Gastrocnemius medialis (tissue), 4 donors: ENCODE measurements at regions not wholly inside any gene's neighbourhood (a gene's known extent, or its start where the extent isn't known, plus 50 kb on each side); places are given as distances from the start of the nearest gene placed in this dataset.

ENCODE experiments used
- ATAC-seq, 2 donors: fragments of 150-250 bp; one replicate each; pipeline ENCODE4 v1.9.1; 2016
- DNase-seq, 2 donors: peaks; one replicate each; pipeline ENCODE4 v3.0.0-alpha.2; 2019
- H3K27ac ChIP-seq, 4 donors: fragments of 200-600 bp; sonication (generic); 1 replicate in 1 of 4; 2 replicates in 3 of 4; pipeline ENCODE4 v1.5.1; 2016 to 2018; ENCODE audit warnings: mild to moderate bottlenecking in 2 of 4, moderate library complexity in 1 of 4
- H3K27me3 ChIP-seq, 3 donors: fragments of 200-600 bp; sonication (generic) in 2 of 3; 1 replicate in 1 of 3; 2 replicates in 2 of 3; pipeline versions ENCODE4 v1.5.1 to v1.6.0; 2016 to 2019; ENCODE audit warnings: mild to moderate bottlenecking in 1 of 3, moderate library complexity in 1 of 3
- H3K36me3 ChIP-seq, 2 donors: fragments of 200-600 bp; sonication (generic) in 1 of 2; one replicate each; pipeline ENCODE4 v1.5.1; 2017 to 2018
- H3K4me1 ChIP-seq, 2 donors: fragments of 200-600 bp; sonication (generic) in 1 of 2; one replicate each; pipeline ENCODE4 v1.5.1; 2016 to 2017; ENCODE audit warnings: mild to moderate bottlenecking in 2 of 2
- H3K4me3 ChIP-seq, 4 donors: fragments of 200-600 bp; sonication (generic) in 3 of 4; 1 replicate in 1 of 4; 2 replicates in 3 of 4; pipeline ENCODE4 v1.5.1; 2016 to 2019; ENCODE audit warnings: mild to moderate bottlenecking in 2 of 4
- H3K9me3 ChIP-seq, 3 donors: fragments of 200-600 bp; sonication (generic) in 2 of 3; 1 replicate in 1 of 3; 2 replicates in 2 of 3; pipeline ENCODE4 v1.5.1; 2016 to 2019
- CTCF ChIP-seq, 5 experiments: fragments of 450-650 bp in 3 of 5; fragments of 200-600 bp in 2 of 5; sonication (generic) in 2 of 5; IDR thresholded peaks in 4 of 5; conservative IDR thresholded peaks in 1 of 5; 1 replicate in 4 of 5; 2 replicates in 1 of 5; pipeline ENCODE4 v1.5.1; 2016 to 2019; ENCODE audit warnings: antibody characterized with exemption in 5 of 5, mild to moderate bottlenecking in 3 of 5, moderate library complexity in 3 of 5
- POLR2A ChIP-seq, 2 donors: fragments of 450-650 bp; IDR thresholded peaks; one replicate each; pipeline ENCODE4 v1.6.1; 2017; ENCODE audit warnings: antibody characterized with exemption in 2 of 2, mild to moderate bottlenecking in 2 of 2, moderate library complexity in 2 of 2
- in situ Hi-C, 4 donors: fragments of 200-750 bp; cut with MboI; loops; one replicate each; pipeline versions ENCODE4 v1.15.0 to v1.8.0; 2017; ENCODE audit warnings: low sequenced_read_pairs in 4 of 4
- intact Hi-C: fragments of 100-400 bp; cut with DNase I; formaldehyde crosslinking; loops from one replicate; pipeline ENCODE4 v1.15.1; 2023; ENCODE audit warnings: low total_unique reads

GRCh38 chr6:19502301-19502700 lies 334.9 kb upstream of the ID4 start:
- DNase-seq (no peak), ATAC-seq (no peak)
- H3K27me3 ChIP-seq: no peaks in the 10 kb centered on the region
- H3K27ac ChIP-seq: no peak overlapping the region
- TF ChIP-seq POLR2A (IDR thresholded peaks at IDR 0.05): no peak
- no peak for TF ChIP-seq CTCF (IDR thresholded peaks at IDR 0.05 in 4 of 5, conservative IDR thresholded peaks at IDR 0.05 in 1 of 5)
- in situ Hi-C loops (no loop called here), intact Hi-C loops (no loop called here)
- H3K4me1 ChIP-seq: no peaks in the 10 kb centered on the region
- H3K36me3 ChIP-seq: no peaks in the 10 kb centered on the region
- no peak overlapping the region for H3K4me3 ChIP-seq
- H3K9me3 ChIP-seq: no peaks in the 10 kb centered on the region

GRCh38 chr6:19515939-19516338 lies 321.2 kb upstream of the ID4 start:
- Histone ChIP-seq H3K4me3 (no peak overlapping the region), H3K27me3 (no peaks in the 10 kb centered on the region), H3K9me3 (peaks cover 0 to 5% (median 0%) of the 10 kb centered on the region in 3 donors), H3K4me1 (no peaks in the 10 kb centered on the region), H3K36me3 (no peaks in the 10 kb centered on the region), H3K27ac (no peak overlapping the region)
- no peak for TF ChIP-seq CTCF (IDR thresholded peaks at IDR 0.05 in 4 of 5, conservative IDR thresholded peaks at IDR 0.05 in 1 of 5)
- TF ChIP-seq POLR2A (IDR thresholded peaks at IDR 0.05): no peak
- in situ Hi-C loops (no loop called here), intact Hi-C loops (no loop called here)
- ATAC-seq (no peak), DNase-seq (no peak)

GRCh38 chr6:19519941-19520340 lies 317.2 kb upstream of the ID4 start:
- Histone ChIP-seq H3K9me3 (no peaks in the 10 kb centered on the region), H3K36me3 (no peaks in the 10 kb centered on the region), H3K27me3 (no peaks in the 10 kb centered on the region), H3K4me1 (no peaks in the 10 kb centered on the region), H3K27ac (no peak overlapping the region), H3K4me3 (no peak overlapping the region)
- DNase-seq (no peak), ATAC-seq (no peak)
- in situ Hi-C loops (no loop called here), intact Hi-C loops (no loop called here)
- TF ChIP-seq POLR2A (IDR thresholded peaks at IDR 0.05): no peak
- TF ChIP-seq CTCF (IDR thresholded peaks at IDR 0.05 in 4 of 5, conservative IDR thresholded peaks at IDR 0.05 in 1 of 5): no peak

- H3K9me3 ChIP-seq: no peaks in the 10 kb centered on the region
- in situ Hi-C loops: no loop called here
- no peak for ATAC-seq
- no peaks in the 10 kb centered on the region for H3K36me3 ChIP-seq
- no peaks in the 10 kb centered on the region for H3K27me3 ChIP-seq
- no peak overlapping the region for H3K27ac ChIP-seq
- TF ChIP-seq CTCF (IDR thresholded peaks at IDR 0.05 in 4 of 5, conservative IDR thresholded peaks at IDR 0.05 in 1 of 5): no peak
- TF ChIP-seq POLR2A (IDR thresholded peaks at IDR 0.05): no peak
- no peak for DNase-seq
- intact Hi-C loops: no loop called here
- H3K4me1 ChIP-seq: no peaks in the 10 kb centered on the region
- no peak overlapping the region for H3K4me3 ChIP-seq
Measured at GRCh38 chr6:19524366-19525186, 312.6 kb upstream of the ID4 start.

GRCh38 chr6:19525673-19526072 lies 311.5 kb upstream of the ID4 start:
- in situ Hi-C loops: no loop called here
- Histone ChIP-seq H3K27ac (no peak overlapping the region), H3K4me1 (no peaks in the 10 kb centered on the region), H3K9me3 (no peaks in the 10 kb centered on the region), H3K27me3 (no peaks in the 10 kb centered on the region), H3K36me3 (no peaks in the 10 kb centered on the region), H3K4me3 (no peak overlapping the region)
- no peak for ATAC-seq
- no peak for TF ChIP-seq CTCF (IDR thresholded peaks at IDR 0.05 in 4 of 5, conservative IDR thresholded peaks at IDR 0.05 in 1 of 5)
- TF ChIP-seq POLR2A (IDR thresholded peaks at IDR 0.05): no peak
- no peak for DNase-seq
- intact Hi-C loops: no loop called here
